H9 (cell line): ENCODE measurements at regions not wholly inside any gene's neighbourhood (a gene's known extent, or its start where the extent isn't known, plus 50 kb on each side); places are given as distances from the start of the nearest gene placed in this dataset.

ENCODE experiments used
- DNase-seq: peaks from one replicate; pipeline ENCODE4 v3.0.0-alpha.2; 2017
- H2AFZ ChIP-seq: one replicate; pipeline ENCODE4 v1.6.1; 2013; ENCODE audit warnings: mild to moderate bottlenecking, low read length, control low read depth, moderate library complexity
- H2AK5ac ChIP-seq: 2 replicates; pipeline ENCODE4 v1.6.1; 2013; ENCODE audit warnings: low read length, control low read depth, mixed read lengths; ENCODE audit not compliant: insufficient read length
- H2BK120ac ChIP-seq: one replicate; pipeline ENCODE4 v1.6.1; 2013; ENCODE audit warnings: low read depth, mild to moderate bottlenecking, low read length, control low read depth, inconsistent platforms; ENCODE audit not compliant: poor library complexity, severe bottlenecking
- H2BK12ac ChIP-seq: 2 replicates; pipeline ENCODE4 v1.6.1; 2013; ENCODE audit warnings: low read length, control low read depth, mixed read lengths, low read depth; ENCODE audit not compliant: insufficient read length
- H2BK15ac ChIP-seq: 2 replicates; pipeline ENCODE4 v1.6.1; 2013; ENCODE audit warnings: low read depth, low read length, control low read depth
- H2BK20ac ChIP-seq: one replicate; pipeline ENCODE4 v1.6.1; 2013; ENCODE audit warnings: low read depth, mild to moderate bottlenecking, low read length, control low read depth, inconsistent platforms; ENCODE audit not compliant: poor library complexity, severe bottlenecking
- H2BK5ac ChIP-seq: 2 replicates; pipeline ENCODE4 v1.6.1; 2013; ENCODE audit warnings: low read length, control low read depth, mixed read lengths; ENCODE audit not compliant: insufficient read length
- H3K14ac ChIP-seq: 2 replicates; pipeline ENCODE4 v1.6.1; 2013; ENCODE audit warnings: low read length, control low read depth; ENCODE audit not compliant: insufficient read depth
- H3K18ac ChIP-seq: 2 replicates; pipeline ENCODE4 v1.6.1; 2013; ENCODE audit warnings: low read depth, mild to moderate bottlenecking, mixed read lengths, low read length, control low read depth; ENCODE audit not compliant: insufficient read length
- H3K23ac ChIP-seq: 2 replicates; pipeline ENCODE4 v1.6.1; 2013; ENCODE audit warnings: low read length, control low read depth, mixed read lengths, low read depth; ENCODE audit not compliant: insufficient read length
- H3K23me2 ChIP-seq: 2 replicates; pipeline ENCODE4 v1.6.1; 2013; ENCODE audit warnings: low read depth, mild to moderate bottlenecking, mixed read lengths, low read length, control low read depth; ENCODE audit not compliant: insufficient read length, poor library complexity, severe bottlenecking
- H3K27ac ChIP-seq: 2 replicates; pipeline ENCODE4 v1.5.1; 2013; ENCODE audit warnings: low read length, control low read depth, mixed read lengths, low read depth; ENCODE audit not compliant: insufficient read length
- H3K27me3 ChIP-seq: 2 replicates; pipeline ENCODE4 v1.6.1; 2013; ENCODE audit warnings: low read length, control low read depth, inconsistent platforms; ENCODE audit not compliant: insufficient read depth
- H3K4ac ChIP-seq: 2 replicates; pipeline ENCODE4 v1.6.1; 2013; ENCODE audit warnings: low read depth, mild to moderate bottlenecking, control low read depth, inconsistent platforms, low read length, moderate library complexity
- H3K4me1 ChIP-seq: 2 replicates; pipeline ENCODE4 v1.6.1; 2013; ENCODE audit warnings: low read length, control low read depth, inconsistent platforms; ENCODE audit not compliant: insufficient read depth
- H3K4me2 ChIP-seq: 2 replicates; pipeline ENCODE4 v1.6.1; 2013; ENCODE audit warnings: low read length, control low read depth, mixed read lengths; ENCODE audit not compliant: insufficient read length, insufficient read depth
- H3K56ac ChIP-seq: 2 replicates; pipeline ENCODE4 v1.6.1; 2013; ENCODE audit warnings: low read depth, mild to moderate bottlenecking, mixed read lengths, low read length, control low read depth; ENCODE audit not compliant: insufficient read length
- H3K79me1 ChIP-seq: 2 replicates; pipeline ENCODE4 v1.6.1; 2013; ENCODE audit warnings: low read depth, mild to moderate bottlenecking, moderate library complexity, low read length, control low read depth, inconsistent platforms; ENCODE audit not compliant: insufficient read depth, poor library complexity, severe bottlenecking
- H3K79me2 ChIP-seq: 2 replicates; pipeline ENCODE4 v1.6.1; 2013; ENCODE audit warnings: low read length, control low read depth, inconsistent platforms; ENCODE audit not compliant: insufficient read depth
- H3K9ac ChIP-seq: 2 replicates; pipeline ENCODE4 v1.6.1; 2013; ENCODE audit warnings: low read length, control low read depth, mixed read lengths; ENCODE audit not compliant: insufficient read length; ENCODE audit errors: extremely low read depth
- H3K9me3 ChIP-seq: one replicate; pipeline ENCODE4 v1.6.1; 2013; ENCODE audit warnings: low read depth, low read length, inconsistent platforms; ENCODE audit not compliant: control insufficient read depth
- H3T11ph ChIP-seq: one replicate; pipeline ENCODE4 v1.6.1; 2013; ENCODE audit warnings: mild to moderate bottlenecking, low read length, control low read depth, inconsistent platforms
- H4K20me1 ChIP-seq: one replicate; pipeline ENCODE4 v1.6.1; 2013; ENCODE audit not compliant: control insufficient read depth, insufficient read length, insufficient read depth
- H4K5ac ChIP-seq: 2 replicates; pipeline ENCODE4 v1.6.1; 2013; ENCODE audit warnings: low read depth, mild to moderate bottlenecking, mixed read lengths, low read length, control low read depth; ENCODE audit not compliant: insufficient read length
- H4K8ac ChIP-seq: replicated peaks from 2 replicates; pipeline ENCODE4 v1.6.1; 2013; ENCODE audit warnings: low read length, control low read depth, mixed read lengths, low read depth; ENCODE audit not compliant: insufficient read length
- H4K91ac ChIP-seq: 2 replicates; pipeline ENCODE4 v1.6.1; 2013; ENCODE audit warnings: low read depth, mild to moderate bottlenecking, moderate library complexity, mixed read lengths, low read length, control low read depth; ENCODE audit not compliant: insufficient read length
- H3K27ac Mint-ChIP-seq, 3 experiments: 2 replicates in 2 of 3; 3 replicates in 1 of 3; pipeline ENCODE4 v1.8.0; 2020 to 2021; ENCODE audit warnings: mixed read lengths in 3 of 3, mild to moderate bottlenecking in 1 of 3, moderate library complexity in 1 of 3
- H3K27me3 Mint-ChIP-seq: 2 replicates; pipeline ENCODE4 v1.8.0; 2021; ENCODE audit warnings: low read depth, mild to moderate bottlenecking, moderate library complexity, mixed read lengths
- H3K36me3 Mint-ChIP-seq, 3 experiments: 2 replicates in 2 of 3; 3 replicates in 1 of 3; pipeline ENCODE4 v1.8.0; 2020 to 2021; ENCODE audit warnings: low read depth in 3 of 3, mixed read lengths in 3 of 3; ENCODE audit not compliant: insufficient read depth in 1 of 3
- H3K4me1 Mint-ChIP-seq, 2 experiments: 2 replicates each; pipeline ENCODE4 v1.8.0; 2020; ENCODE audit warnings: mixed read lengths in 2 of 2
- H3K4me3 Mint-ChIP-seq, 2 experiments: 2 replicates in 1 of 2; 3 replicates in 1 of 2; pipeline ENCODE4 v1.8.0; 2020 to 2021; ENCODE audit warnings: mild to moderate bottlenecking in 2 of 2, mixed read lengths in 2 of 2, moderate library complexity in 1 of 2
- H3K9me3 Mint-ChIP-seq, 2 experiments: 2 replicates in 1 of 2; 3 replicates in 1 of 2; pipeline ENCODE4 v1.8.0; 2020; ENCODE audit warnings: mild to moderate bottlenecking in 2 of 2, mixed read lengths in 2 of 2, moderate library complexity in 1 of 2
- CTCF ChIP-seq: fragments of 200-600 bp; sonication (generic); conservative IDR thresholded peaks from 3 replicates; pipeline ENCODE4 v1.8.0; 2021; ENCODE audit warnings: antibody characterized with exemption, mild to moderate bottlenecking
- WGBS: extraction: QIAGEN DNeasy Blood & Tissue Kit; methylation state at CpG from one replicate; pipeline ENCODE4 v1.1.7; 2013; ENCODE audit warnings: missing lambda C conversion rate, low lambda C conversion rate, mixed read lengths; ENCODE audit not compliant: insufficient read length; ENCODE audit errors: extremely low coverage; 5-methylcytosine and 5-hydroxymethylcytosine counted together

- Histone ChIP-seq H4K20me1 (no peaks in the 10 kb centered on the region), H3K79me2 (no peaks in the 10 kb centered on the region), H4K8ac (no peak overlapping the region), H3K4me2 (no peak overlapping the region), H2BK5ac (no peak overlapping the region), H4K5ac (no peak overlapping the region), H2BK15ac (no peak overlapping the region), H3K27ac (no peak overlapping the region), H2BK12ac (no peak overlapping the region), H3K27me3 (no peaks in the 10 kb centered on the region), H3K18ac (no peak overlapping the region), H3K56ac (no peak overlapping the region), H3K23me2 (no peaks in the 10 kb centered on the region), H2AFZ (no peak overlapping the region), H3K9ac (no peak overlapping the region), H3K9me3 (no peaks in the 10 kb centered on the region), H3K14ac (no peak overlapping the region; the same call in 1 of the 2 replicates), H2AK5ac (no peak overlapping the region), H2BK120ac (no peak overlapping the region), H3T11ph (no peak overlapping the region), H3K4ac (no peak overlapping the region), H4K91ac (no peak overlapping the region), H2BK20ac (no peak overlapping the region), H3K23ac (no peak overlapping the region), H3K4me1 (no peaks in the 10 kb centered on the region), H3K79me1 (no peaks in the 10 kb centered on the region)
- DNase-seq, result no peak
- Mint-ChIP-seq H3K36me3 (no peaks in the 10 kb centered on the region), H3K27me3 (no peaks in the 10 kb centered on the region), H3K4me1 (peaks cover 6 to 9% of the 10 kb centered on the region in 2 experiments), H3K4me3 (no peak overlapping the region), H3K9me3 (no peaks in the 10 kb centered on the region), H3K27ac (no peak overlapping the region)
- no CpG with 5 or more reads among the region's 1 CpG for WGBS
- TF ChIP-seq CTCF, result no peak
Observed at GRCh38 chr5:35371951-35372426, 141.7 kb upstream of the PRLR start.
